ENCODE measurements at regions not wholly inside any gene's neighbourhood (a gene's known extent, or its start where the extent isn't known, plus 50 kb on each side); places are given as distances from the start of the nearest gene placed in this dataset.

DNA sequence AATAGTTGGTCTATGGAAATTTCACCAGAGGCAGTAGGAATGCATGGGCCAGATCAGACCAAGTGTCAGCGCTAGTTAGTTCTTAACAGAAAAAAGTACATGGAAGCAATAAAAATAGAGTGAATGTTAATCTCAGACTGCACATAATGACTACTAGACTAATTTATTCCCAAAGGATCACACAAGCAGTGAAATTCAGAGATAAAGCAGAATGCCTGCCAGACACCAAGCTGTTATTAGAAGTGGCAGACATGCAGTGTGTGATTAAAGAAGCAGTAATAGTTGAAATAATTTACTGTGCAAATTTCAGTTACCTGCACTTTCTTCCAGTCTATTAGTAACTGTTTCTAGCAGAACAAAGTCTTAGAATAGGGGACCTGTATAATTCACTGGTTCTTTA is 1024.2 kb downstream of the CDH9 start:
- Histone ChIP-seq H3K36me3 (no peaks in the 10 kb centered on the region), H3K4me3 (no peak overlapping the region), H3K9me3 (no peaks in the 10 kb centered on the region), H3K4me1 (no peaks in the 10 kb centered on the region), H3K27ac (no peak overlapping the region), H3K27me3 (no peaks in the 10 kb centered on the region)
- 86 to 88% methylated on average over 1 of the region's 1 CpG for WGBS, 2 donors
- intact Hi-C loops (cut with DNase I) = no loop called here
- TF ChIP-seq POLR2AphosphoS5 (IDR thresholded peaks at IDR 0.05) = no peak
- TF ChIP-seq POLR2A (IDR thresholded peaks at IDR 0.05) = no peak
- no peak for TF ChIP-seq EP300 (IDR thresholded peaks at IDR 0.05)
- no peak for TF ChIP-seq CTCF (IDR thresholded peaks at IDR 0.05)
- no peak for DNase-seq

DNA sequence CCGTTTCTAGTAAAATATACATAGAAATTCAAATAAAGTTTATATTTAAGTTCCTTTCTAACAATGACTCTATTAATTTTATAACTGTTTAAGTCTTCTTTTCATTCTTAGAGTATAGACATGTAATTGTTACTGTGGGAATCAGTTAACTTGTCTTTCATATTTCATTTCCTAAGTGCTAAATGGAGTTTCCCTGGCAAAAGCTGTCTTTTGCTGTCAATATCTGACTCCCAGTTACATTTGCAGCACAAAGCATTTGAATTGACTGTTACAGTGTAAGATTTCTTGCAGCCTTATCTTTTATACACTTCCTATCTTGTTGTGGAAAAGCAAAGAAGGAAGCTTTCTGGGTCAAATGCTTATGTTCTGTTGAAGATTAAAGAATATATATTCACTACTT is 1026.3 kb downstream of the CDH9 start:
- Histone ChIP-seq H3K27ac (no peak overlapping the region), H3K27me3 (no peaks in the 10 kb centered on the region), H3K36me3 (no peaks in the 10 kb centered on the region), H3K4me1 (no peaks in the 10 kb centered on the region), H3K9me3 (no peaks in the 10 kb centered on the region), H3K4me3 (no peak overlapping the region)
- TF ChIP-seq POLR2AphosphoS5 (IDR thresholded peaks at IDR 0.05) = no peak
- TF ChIP-seq CTCF (IDR thresholded peaks at IDR 0.05) = no peak
- TF ChIP-seq POLR2A (IDR thresholded peaks at IDR 0.05) = no peak
- no peak for TF ChIP-seq EP300 (IDR thresholded peaks at IDR 0.05)
- DNase-seq = no peak
- intact Hi-C loops (cut with DNase I) = no loop called here
- WGBS, 2 donors = 48 to 77% methylated on average over 1 of the region's 1 CpG

GRCh38 chr5:26009742-26010141 is 1028.6 kb downstream of the CDH9 start:
- 29 to 53% methylated on average over 6 of the region's 6 CpGs for WGBS, 2 donors
- H3K4me3 ChIP-seq = no peak overlapping the region

DNA sequence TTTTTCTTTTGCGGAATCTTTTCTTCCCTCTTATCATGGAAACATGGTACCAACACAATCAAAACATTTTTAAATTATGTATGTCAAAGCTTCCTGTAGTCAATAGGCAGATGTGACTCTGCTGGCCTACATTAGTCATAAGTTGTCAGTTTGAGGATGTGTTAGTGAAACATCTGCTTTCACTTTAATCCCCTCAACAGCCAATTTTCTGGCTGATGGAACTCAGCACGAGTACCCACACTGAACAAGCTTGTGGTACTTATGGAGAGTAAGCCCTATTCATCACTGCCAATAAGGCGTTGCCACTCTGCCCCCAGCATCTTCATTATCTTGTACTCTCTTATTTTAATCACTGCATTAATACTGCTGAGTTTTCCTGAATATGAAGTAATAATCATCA is 1034.4 kb downstream of the CDH9 start:
- no peaks in the 10 kb centered on the region for H3K9me3 ChIP-seq
- no peaks in the 10 kb centered on the region for H3K4me1 ChIP-seq
- H3K27ac ChIP-seq = no peak overlapping the region
- intact Hi-C loops (cut with DNase I) = no loop called here
- no peak overlapping the region for H3K4me3 ChIP-seq
- H3K27me3 ChIP-seq = no peaks in the 10 kb centered on the region
- no peak for DNase-seq
- WGBS, 2 donors = 58 to 64% methylated on average over 3 of the region's 3 CpGs
- TF ChIP-seq POLR2A (IDR thresholded peaks at IDR 0.05) (no peak), CTCF (IDR thresholded peaks at IDR 0.05) (no peak)
- H3K36me3 ChIP-seq = no peaks in the 10 kb centered on the region

More at GRCh38 chr5:26009742-26010141, 1028.6 kb downstream of the CDH9 start:
- H3K36me3 ChIP-seq = no peaks in the 10 kb centered on the region
- intact Hi-C loops (cut with DNase I) = no loop called here
- no peaks in the 10 kb centered on the region for H3K9me3 ChIP-seq
- no peaks in the 10 kb centered on the region for H3K4me1 ChIP-seq
- TF ChIP-seq EP300 (IDR thresholded peaks at IDR 0.05) (no peak), POLR2AphosphoS5 (IDR thresholded peaks at IDR 0.05) (no peak), CTCF (IDR thresholded peaks at IDR 0.05) (no peak), POLR2A (IDR thresholded peaks at IDR 0.05) (no peak)
- no peak overlapping the region for H3K27ac ChIP-seq
- DNase-seq = no peak
- no peaks in the 10 kb centered on the region for H3K27me3 ChIP-seq

DNA sequence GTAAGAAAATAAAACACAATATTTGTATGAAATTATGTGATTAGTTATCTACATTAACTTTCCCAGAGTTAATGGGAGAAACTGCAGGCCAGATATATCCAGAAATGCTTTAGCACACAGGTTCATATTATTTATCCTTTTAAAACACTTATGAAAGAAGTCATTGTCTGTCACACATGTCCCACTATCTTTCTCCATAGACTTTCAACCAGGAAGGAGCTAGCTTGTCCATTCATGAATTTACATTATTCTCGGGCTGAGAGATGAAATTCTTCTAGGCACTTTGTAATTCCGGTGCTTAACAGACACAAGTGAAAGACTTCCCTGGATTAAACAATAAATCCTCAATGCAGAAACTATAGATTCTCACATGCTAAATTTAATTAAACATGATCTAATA is 1043.2 kb downstream of the CDH9 start:
- TF ChIP-seq CTCF (IDR thresholded peaks at IDR 0.05) (no peak), POLR2AphosphoS5 (IDR thresholded peaks at IDR 0.05) (no peak), EP300 (IDR thresholded peaks at IDR 0.05) (no peak), POLR2A (IDR thresholded peaks at IDR 0.05) (no peak)
- no peak for DNase-seq
- Histone ChIP-seq H3K4me3 (no peak overlapping the region), H3K9me3 (no peaks in the 10 kb centered on the region), H3K27ac (no peak overlapping the region), H3K36me3 (no peaks in the 10 kb centered on the region), H3K4me1 (no peaks in the 10 kb centered on the region), H3K27me3 (no peaks in the 10 kb centered on the region)
- intact Hi-C loops (cut with DNase I) = no loop called here
- WGBS, 2 donors = 83 to 85% methylated on average over 2 of the region's 2 CpGs

Data from sigmoid colon (tissue), 6 donors.